ENCODE measurements at regions not wholly inside any gene's neighbourhood (a gene's known extent, or its start where the extent isn't known, plus 50 kb on each side); places are given as distances from the start of the nearest gene placed in this dataset.
"Not testable (repeated sequence)": the region's sequence is repeated elsewhere in the genome, so short reads cannot be mapped to it uniquely, and the experiment has no call there.

DNA sequence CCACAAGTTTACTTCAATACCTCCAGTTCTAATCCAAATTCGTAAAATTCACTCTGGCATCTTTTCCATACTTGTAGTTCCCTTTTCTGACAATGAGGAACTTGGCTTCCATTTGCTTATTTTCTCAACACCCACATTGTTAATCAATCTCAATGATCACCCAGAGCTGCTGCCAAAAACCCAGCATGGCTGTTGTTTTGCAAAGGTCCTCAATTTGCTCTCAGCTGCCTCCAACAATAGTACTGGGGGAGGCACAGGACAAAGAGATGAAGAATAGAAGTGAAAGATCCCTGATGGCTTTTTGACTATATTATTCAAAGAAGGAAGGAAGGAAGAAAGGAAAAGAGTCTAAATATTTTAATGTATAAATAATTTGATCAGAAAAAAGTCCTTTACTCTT is 847.8 kb downstream of the RAPGEF2 start:
- DNase-seq = no peak

DNA sequence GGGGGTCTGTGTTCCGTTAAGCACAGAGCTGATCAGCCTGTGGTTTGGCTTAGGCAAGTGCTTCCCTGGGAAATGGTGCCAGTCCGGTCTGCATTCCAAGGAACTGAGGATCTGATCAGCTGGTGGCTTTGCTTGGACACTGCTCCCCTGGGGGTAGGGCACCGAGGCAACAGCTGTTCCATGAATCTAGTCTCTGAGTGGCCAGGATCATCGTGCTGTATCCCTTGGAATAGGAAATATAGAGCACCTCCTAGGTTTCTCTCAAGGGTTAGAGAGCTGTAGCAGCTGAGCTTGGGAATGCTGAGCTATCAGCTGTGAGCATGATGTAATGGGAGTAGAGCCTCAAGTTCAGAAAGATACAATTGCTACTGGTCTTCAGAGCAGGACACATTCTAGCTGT is 863.9 kb downstream of the RAPGEF2 start:
- DNase-seq = no peak

DNA sequence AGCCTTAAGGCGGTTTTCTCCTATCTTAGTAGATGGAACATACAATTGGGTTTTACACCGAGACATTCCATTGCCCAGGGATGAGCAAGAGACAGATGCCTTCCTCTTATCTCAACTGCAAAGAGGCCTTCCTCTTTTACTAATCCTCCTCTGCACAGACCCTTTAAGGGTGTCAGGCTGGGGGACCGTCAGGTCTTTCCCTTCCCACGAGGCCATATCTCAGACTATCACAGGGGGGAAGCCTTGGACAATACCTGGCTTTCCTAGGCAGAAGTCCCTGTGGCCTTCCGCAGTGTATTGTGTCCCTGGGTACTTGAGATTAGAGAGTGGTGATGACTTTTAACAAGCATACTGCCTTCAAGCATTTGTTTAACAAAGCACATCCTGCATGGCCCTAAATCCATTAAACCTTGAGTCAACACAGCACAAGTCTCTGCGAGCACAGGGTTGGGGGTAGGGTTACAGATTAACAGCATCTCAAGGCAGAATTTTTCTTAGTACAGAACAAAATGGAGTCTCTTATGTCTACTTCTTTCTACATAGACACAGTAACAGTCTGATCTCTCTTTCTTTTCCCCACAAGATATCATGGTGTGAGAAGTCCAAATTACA is 874.1 kb downstream of the RAPGEF2 start:
- not testable (repeated sequence) for DNase-seq

DNA sequence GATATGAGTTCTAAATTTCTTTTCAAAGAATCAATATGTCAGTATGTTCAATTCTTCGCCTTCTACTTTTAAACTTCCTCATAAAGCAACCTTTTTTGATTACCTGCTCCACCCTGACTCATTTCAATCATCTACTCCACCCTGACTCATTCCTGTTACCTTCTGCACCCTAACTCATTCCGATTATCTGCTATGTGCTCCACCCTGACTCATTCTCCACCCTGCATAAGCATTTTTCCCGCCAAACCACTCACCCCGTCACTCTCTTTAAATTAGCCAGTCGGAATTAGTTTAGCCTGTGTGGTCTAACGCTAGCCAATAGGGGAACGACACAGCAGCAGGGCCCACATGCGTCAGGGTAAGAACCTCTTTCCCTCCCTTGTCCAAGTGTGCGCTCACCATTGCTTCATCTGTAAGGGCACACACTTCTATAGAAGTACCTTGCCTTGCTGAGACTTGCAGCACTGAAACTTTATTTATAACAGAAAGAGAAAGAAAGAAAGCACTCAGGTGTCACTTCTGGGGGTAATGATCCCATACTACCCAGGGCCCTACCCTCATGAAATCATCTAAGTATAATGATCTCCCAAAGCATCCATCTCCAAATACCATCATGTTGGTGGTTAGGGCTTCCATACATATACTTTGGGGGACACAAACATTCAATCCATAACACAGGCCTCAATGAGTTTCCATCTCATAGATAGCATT is 875.2 kb downstream of the RAPGEF2 start:
- no peak for DNase-seq

DNA sequence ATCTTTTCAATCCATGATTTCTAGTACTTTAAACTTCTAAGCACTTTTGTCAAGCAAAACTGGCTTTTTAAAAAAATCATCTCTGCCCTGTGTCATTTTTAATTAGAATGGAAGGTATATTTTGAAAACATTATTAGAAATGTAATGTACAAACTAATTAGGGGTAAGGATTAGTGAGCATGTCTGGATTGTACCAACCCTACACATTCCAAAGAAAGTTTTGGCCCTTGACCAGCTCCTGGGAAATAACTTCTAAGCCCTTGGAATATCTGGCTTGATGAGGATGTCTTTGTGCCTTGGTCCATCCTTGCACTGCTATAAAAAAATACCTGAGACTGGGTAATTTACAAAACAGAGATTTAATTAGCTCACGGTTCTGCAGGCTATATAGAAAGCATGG is 876.5 kb downstream of the RAPGEF2 start:
- no peak for DNase-seq

DNA sequence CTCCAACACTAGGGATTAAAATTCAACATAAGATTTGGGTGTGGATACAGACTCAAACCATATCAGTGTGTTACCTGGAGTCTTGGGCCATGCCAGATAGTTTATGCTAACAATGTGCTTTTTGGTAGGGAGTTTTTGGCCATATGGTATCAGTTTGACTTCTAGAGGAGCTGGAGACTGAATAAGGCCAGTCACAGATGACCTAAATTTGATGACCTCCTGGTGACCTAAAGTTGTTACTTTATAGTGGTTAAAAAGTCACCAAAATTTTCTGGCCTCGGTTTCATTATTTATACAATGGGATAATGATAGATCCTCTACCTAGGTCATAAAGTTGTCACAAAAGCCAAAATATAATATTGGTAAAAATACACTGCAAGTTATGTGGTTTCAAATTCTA is 877.1 kb downstream of the RAPGEF2 start:
- DNase-seq = no peak

DNA sequence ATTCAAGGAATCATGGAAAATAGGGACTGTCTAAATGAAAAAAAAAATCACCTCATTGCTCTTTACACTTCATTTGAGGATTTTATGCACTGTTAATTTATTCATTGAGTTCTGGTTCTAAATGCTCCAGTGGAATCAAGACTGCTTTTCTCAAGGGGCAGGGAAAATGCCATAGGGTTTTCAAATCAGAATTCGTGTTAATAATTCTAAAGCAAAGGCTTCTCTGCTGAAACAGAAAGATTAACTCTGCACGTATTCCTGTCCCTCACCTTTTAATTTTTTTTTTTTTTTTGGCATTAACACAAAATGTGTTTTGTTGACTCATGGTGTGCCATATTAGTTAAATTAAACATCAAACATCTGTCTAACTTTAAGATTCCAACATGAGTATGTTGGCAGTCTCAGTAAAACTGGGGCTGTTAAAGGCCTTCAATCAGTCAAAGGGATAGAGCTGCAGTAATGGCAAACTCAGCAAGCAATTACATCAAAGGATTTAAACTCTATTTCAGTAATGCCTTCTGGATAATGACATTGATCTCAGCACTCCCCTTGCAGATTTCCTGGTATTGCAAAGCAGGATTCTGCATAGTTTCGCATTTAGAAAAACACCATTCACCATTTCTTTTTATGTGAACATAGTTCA is 878.1 kb downstream of the RAPGEF2 start:
- no peak for DNase-seq

DNA sequence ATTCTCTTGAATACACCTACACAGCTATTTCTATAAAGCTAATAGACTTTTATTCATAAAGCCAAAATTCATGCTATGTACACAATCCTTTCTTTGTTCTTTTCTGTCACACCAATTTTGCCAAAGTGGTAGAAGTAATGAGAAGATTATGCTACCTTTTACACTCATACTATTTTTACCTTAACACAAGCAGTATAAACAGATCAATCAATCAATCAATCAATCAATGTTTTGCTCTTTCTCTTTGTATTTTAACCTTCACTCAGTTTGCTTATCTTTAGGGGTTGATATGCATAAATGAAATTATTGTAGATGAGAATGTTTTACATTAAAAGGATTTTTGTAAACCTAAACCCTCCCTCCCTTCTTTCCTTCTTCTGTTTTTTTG is 878.6 kb downstream of the RAPGEF2 start:
- no peak for DNase-seq

DNA sequence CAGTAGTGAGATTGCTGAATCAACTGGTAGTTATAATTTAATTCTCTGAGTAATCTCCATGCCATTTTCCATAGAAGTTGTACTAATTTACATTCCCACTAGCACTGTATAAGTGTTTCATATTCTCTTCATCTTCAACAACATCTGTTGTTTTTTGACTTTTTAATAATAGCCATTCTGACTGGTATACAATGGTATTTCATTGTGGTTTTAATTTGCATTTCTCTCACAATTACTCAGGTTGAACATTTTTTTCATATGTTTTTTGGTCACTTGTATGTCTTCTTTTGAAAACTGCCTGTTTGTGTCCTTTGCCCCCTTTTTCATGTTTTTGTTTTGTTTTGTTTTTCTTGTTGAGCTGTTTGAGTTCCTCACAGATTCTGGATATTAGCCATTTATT is 880.2 kb downstream of the RAPGEF2 start:
- no peak for DNase-seq

DNA sequence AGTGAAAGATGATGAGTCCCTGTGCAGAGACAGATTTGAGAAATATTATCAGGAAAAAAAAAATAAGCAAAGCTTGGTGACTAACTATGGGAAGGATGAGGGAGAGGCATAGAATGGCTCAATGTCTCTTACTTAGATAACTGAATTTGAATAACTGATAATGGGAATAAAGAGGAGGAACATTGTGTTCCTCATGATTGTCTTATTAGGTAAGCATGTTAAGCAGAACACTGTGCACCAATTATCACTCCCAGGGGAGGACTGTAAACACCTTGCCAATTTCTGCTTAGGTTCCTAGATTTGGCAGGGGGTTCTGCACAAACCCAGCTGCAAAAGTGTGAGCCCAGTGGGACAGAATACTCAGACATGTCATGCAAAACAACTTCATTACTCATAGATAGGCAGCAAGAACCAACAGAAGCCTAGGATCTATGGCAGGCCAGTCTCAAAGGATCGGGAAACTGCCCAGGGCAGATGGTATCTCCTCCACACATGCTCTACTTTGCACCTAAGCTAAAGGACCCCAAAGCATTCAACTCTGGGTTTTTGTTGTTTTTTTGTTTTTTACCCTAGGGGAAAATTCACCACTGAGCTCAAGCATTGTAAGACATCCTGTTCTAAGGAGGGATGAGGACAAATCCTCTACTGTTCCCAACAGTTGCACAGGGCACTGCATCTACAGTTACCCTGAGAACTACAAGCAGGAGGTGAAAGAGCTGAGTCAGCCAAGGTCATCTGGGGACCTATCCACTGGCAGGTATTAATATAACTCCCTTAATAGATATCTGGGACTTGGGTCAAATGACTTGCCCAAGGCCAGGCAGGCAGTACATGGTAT is 907.0 kb downstream of the RAPGEF2 start:
- no peak for DNase-seq

DNA sequence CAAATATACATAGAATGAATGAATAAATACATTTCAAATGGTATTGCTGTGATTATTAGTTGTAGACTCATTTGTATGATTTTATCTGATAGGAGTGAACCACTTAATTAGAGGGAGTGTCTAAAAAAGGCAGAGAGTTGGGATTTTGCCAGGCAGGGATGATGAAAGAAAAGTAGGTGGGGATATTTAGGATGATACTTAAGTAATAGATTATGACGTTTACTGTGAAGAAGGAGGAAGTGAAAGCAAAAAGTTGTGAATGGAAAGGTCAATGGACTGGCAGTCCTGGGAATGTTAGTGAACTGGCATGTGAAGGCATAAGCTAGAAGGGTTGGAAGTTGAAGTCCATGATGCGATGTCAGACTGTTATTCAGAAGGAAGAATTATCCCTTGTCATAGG is 917.1 kb downstream of the RAPGEF2 start:
- DNase-seq = no peak

DNA sequence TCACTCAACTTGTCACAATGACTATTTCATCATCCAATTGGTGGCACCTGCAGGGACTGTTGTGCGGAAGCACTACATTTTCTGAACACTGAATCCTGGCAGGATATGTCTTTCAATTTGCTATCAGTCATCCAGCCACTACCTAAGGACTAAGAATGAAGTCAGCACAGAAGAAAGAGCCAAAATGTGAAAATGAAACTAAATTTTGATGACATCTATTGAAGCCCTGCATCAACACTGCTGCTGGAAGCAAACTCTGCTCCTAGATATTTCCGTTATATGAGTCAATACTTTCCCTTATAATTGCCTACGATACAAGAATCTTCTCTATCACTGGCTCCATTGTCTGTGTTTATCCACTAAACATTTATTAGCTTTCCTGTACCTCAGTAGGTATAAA is 917.9 kb downstream of the RAPGEF2 start:
- no peak for DNase-seq

DNA sequence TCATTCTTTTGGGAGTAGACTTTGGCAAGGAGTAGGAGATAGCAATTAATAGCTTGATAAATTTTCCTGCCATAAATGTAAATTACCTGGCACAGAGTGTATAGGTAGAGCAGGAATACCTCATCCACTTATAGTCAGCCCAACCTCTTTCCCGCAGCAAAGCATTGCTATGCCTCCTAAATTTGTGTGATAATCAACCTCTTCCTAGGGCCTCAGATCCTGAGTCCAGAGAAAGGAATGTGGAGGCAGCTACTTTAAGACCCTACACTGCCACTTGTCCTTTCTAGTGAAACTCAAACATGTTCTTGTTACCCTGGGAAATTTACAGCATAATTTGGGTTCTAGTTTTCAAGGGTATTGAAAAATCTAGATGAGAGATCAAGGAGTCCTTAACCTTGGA is 919.0 kb downstream of the RAPGEF2 start:
- no peak for DNase-seq

DNA sequence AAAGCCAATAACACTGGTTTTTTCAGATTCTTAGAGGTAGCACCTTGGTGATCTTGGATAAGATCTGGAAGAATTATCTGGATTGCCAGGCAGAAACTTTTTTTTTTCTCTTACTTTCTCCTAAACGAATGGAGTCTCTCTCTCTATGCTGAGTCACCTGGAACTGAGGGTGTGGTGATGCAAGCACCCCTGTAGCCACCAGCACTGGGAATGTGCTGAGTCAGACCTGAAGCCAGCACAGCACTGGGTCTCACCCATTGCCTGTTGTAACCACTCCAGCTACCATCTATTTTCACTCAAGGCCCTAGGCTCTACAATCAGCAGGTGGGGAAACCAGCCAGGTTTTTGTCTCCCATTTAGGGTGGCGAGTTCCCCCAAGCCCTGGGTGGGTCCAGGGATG is 923.8 kb downstream of the RAPGEF2 start:
- DNase-seq = no peak

DNA sequence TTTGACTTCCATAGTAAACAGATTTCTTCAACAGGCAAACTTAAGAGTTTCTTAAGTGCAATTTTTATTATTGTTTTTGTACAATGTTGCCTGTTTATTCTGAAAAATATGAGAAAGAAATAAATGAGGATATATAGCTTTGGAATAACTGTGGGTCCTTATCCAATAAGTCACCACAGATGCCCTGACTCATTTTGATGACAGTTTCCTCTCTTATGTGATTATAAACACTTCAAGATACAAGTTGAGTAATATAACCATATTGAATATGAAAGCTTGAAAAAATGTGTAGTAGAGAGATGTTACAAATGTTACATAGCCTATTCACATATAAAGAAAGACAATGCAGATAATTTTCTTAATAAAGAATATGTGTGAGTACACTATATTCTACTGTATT is 931.6 kb downstream of the RAPGEF2 start:
- no peak for DNase-seq

DNA sequence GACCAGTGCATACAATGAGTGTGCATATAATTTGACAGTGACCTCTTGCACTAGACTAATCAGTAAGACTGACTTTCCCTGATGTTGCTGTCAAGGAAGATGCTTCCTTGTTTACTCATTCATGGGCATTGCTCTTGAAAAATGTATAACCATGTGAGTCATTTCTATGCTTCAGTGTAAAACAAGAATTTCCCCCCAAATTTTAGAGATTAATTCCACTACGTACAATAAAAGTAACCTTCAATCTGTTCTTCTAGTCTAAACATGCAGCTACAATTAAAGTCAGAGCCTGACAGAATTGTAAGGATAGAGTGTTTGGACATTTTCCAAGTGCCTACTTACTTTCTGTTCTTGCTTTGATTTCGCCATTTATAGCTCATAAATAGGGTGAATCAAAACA is 935.7 kb downstream of the RAPGEF2 start:
- no peak for DNase-seq

DNA sequence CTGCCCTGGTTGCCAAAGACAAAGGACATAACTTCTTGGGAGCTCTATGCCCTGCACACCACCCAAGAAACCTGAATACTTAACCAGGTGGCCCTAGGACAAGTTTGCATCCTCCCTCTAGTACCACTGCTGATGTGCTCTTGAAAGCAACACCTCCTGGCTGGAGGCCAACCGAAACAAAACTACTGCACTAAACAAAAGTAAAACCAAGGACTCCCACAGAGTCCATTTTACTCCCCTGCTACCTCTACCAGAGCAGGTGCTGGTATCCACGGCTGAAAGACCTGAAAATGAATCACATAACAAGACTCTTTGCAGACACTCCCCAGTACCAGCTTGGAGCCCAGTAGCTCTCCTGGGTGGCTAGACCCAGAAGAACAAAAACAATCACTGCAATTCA is 941.8 kb downstream of the RAPGEF2 start:
- DNase-seq = no peak

DNA sequence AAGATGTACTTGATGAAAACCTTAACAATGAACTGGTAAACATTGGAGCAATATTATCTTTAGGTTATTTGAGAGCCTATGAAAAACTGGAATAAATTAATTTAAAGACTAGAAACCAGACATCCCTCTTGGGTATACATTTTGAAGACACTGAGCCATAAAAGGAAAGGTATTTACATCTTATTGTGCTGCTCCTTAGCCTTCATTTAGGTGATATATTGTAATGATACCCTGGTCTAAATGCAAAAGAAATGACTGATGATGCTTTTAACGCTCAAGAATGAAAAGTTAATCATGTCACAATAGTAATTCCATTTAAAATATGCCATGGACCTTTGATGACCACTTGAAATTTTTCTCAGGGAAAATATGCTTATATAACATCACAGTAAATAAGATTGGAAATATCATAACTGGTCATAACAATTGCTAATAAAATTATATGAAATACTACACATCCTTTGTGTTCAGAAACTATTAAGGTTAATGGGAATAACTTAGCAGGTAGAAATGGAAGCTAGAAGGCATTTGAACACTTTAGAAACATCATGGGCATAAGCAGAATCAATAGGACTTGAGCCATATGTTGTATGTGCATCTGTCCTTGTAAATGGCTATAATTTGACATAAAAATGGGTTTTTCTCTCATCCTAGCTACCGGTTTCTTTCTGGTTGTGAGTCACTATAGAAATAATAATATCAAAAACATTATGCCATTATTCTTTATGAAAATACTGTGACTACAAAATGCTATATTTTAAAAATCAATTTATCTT is 979.7 kb downstream of the RAPGEF2 start:
- DNase-seq = no peak

DNA sequence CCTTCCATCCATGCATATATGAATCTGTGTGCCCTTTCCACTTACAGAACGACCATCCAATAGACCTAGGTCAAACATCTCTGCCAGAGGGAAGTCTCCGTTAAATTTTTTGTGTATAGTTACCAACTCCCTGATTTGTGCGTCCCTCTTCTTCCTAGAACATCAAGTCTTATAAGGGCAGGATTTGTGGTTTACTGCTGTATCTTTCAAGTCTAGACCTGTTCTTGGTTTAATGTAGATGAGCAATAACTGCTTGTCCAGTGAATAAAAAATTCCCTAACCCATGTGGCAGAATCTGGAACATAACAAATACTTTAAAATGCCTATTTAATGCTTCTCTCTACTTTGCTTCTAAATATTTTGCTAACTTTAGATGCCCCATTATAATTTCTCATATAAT is 988.8 kb downstream of the RAPGEF2 start:
- DNase-seq = no peak

DNA sequence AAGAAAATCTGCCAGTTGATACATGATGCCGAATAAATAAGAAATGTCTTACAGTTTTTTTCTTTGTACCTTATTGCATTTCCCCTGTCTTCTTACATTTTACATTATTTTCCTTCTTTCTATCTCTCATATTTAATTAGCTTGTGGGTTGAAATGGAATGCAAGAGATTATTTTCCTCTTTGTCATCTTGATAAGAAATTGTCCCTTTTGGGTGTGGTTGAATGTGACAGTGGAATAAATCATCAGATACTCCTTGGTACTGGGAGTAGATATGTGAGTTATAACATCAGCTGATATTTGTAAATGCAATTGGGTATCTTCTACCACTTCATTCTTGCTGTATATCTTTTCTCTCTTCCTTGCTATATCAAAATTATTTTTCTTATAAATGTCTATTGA is 997.4 kb downstream of the RAPGEF2 start:
- no peak for DNase-seq

DNA sequence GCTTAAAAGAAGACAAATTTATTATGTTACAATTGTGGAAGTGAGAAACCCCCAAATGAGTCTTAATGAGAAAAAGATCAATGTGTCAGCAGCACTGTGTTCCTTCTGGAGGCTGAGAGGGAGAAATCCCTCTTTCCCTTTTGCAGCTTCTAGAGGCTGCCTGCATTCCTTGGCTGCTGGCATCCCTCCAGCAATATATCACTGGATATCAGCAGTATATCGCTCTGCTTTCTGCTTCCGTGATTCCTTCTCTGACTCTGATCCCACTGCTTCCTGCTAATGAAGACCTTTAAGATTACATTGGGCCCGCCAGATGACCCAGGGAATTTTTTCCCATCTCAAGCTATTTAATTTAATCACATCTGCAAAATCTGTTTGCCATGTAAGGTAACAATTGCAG is 1008.0 kb downstream of the RAPGEF2 start:
- DNase-seq = no peak

DNA sequence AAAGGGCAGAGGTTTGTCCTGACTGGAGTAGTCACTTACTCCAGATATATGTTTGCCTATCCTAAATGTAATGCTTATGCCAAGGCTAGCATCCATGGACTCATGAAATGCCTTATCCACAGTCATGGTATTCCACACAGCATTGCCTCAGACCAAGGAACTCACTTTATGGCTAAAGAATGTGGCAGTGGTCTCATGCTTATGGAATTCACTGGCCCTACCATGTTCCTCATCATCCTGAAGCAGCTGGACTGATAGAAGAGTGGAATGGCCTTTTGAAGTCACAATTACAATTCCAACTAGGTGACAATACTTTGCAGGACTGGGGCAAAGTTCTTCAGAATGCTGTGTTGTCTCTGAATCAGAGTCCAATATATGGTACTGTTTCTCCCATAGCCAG is 1014.8 kb downstream of the RAPGEF2 start:
- no peak for DNase-seq

Measured in NCI-H524 (cell line).